ENCODE measurements at regions not wholly inside any gene's neighbourhood (a gene's known extent, or its start where the extent isn't known, plus 50 kb on each side); places are given as distances from the start of the nearest gene placed in this dataset.

DNA sequence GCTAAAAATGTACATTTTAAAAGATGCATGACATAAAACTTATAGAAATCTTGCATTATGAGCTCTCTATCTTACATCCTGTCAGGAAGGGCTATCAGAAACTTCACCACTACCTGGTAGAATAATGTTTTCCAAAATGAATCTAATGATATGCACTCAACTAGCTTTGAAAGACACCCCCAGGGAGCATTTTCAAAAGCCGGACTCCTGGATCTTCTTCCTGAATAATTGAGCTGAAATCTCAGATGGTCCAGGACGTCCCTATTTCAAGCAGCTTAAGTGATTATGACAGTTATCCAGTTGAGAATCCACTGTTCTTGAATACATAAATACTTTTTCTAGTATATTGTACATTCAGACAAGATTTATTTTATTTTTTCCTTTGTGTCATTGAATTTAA, 200.6 kb upstream of the MGAT4C start:
- Mint-ChIP-seq H3K27ac (no peak overlapping the region), H3K9me3 (peaks cover 3% of the 10 kb centered on the region), H3K27me3 (no peaks in the 10 kb centered on the region), H3K36me3 (ENCODE audit: low read depth) (no peaks in the 10 kb centered on the region), H3K4me1 (ENCODE audit: low read depth) (no peaks in the 10 kb centered on the region), H3K4me3 (no peak overlapping the region)
- DNase-seq: no peak
- POLR2A ChIA-PET: no interaction called here
- TF ChIP-seq, protein P1, sequence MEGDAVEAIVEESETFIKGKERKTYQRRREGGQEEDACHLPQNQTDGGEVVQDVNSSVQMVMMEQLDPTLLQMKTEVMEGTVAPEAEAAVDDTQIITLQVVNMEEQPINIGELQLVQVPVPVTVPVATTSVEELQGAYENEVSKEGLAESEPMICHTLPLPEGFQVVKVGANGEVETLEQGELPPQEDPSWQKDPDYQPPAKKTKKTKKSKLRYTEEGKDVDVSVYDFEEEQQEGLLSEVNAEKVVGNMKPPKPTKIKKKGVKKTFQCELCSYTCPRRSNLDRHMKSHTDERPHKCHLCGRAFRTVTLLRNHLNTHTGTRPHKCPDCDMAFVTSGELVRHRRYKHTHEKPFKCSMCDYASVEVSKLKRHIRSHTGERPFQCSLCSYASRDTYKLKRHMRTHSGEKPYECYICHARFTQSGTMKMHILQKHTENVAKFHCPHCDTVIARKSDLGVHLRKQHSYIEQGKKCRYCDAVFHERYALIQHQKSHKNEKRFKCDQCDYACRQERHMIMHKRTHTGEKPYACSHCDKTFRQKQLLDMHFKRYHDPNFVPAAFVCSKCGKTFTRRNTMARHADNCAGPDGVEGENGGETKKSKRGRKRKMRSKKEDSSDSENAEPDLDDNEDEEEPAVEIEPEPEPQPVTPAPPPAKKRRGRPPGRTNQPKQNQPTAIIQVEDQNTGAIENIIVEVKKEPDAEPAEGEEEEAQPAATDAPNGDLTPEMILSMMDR (IDR thresholded peaks at IDR 0.05): no peak
- no peak for ATAC-seq
- intact Hi-C loops (cut with micrococcal nuclease): no loop called here
- CTCF ChIA-PET: no interaction called here

DNA sequence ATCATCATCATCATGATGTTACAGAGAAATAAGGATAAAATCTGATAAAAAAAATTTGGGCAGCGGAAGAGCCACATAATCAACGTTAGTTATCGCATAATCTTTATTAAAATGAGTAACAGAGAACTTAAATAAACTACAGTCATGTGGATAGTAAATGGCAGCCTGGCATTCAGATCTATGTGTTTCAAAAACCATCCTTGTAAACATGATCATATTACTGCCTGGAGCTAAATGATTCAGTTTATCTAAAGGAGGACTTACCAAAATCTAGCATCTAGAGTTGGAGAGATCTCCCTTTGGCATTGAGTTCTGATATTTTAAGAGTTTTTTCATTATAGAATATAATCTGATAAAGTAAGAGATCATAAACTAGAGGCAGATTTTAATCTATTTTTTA, 200.1 kb upstream of the MGAT4C start:
- Mint-ChIP-seq H3K4me3 (no peak overlapping the region), H3K9me3 (peaks cover 3% of the 10 kb centered on the region), H3K27me3 (no peaks in the 10 kb centered on the region), H3K36me3 (ENCODE audit: low read depth) (no peaks in the 10 kb centered on the region), H3K27ac (no peak overlapping the region), H3K4me1 (ENCODE audit: low read depth) (no peaks in the 10 kb centered on the region)
- TF ChIP-seq, protein P1 (IDR thresholded peaks at IDR 0.05): no peak
- ChIA-PET POLR2A (no interaction called here), CTCF (no interaction called here)
- DNase-seq: no peak
- intact Hi-C loops (cut with micrococcal nuclease): no loop called here
- no peak for ATAC-seq

DNA sequence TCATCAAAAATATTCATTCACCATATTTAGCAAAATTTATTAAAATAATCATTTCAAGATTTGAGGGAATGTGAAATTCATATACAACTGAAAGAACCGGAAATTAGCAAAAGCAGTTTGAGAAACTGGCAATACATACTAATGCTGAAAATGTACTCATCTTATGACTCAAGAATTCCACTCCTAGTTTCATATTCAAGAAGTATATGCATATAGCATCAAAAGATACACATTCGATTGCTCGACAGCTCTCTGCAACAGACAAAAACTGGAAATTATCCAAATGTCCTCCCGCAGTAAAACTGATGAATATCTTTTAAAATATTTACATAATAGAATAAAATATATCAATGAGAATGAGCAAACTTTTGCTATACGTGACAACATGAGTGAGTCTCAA, 189.2 kb upstream of the MGAT4C start:
- intact Hi-C loops (cut with micrococcal nuclease): no loop called here
- Mint-ChIP-seq H3K27ac (no peak overlapping the region), H3K4me1 (ENCODE audit: low read depth) (no peaks in the 10 kb centered on the region), H3K36me3 (ENCODE audit: low read depth) (no peaks in the 10 kb centered on the region), H3K4me3 (no peak overlapping the region), H3K27me3 (no peaks in the 10 kb centered on the region), H3K9me3 (peaks cover 9% of the 10 kb centered on the region)
- TF ChIP-seq, protein P1 (IDR thresholded peaks at IDR 0.05): no peak
- POLR2A ChIA-PET: no interaction called here
- CTCF ChIA-PET: no interaction called here
- no peak for DNase-seq
- no peak for ATAC-seq

DNA sequence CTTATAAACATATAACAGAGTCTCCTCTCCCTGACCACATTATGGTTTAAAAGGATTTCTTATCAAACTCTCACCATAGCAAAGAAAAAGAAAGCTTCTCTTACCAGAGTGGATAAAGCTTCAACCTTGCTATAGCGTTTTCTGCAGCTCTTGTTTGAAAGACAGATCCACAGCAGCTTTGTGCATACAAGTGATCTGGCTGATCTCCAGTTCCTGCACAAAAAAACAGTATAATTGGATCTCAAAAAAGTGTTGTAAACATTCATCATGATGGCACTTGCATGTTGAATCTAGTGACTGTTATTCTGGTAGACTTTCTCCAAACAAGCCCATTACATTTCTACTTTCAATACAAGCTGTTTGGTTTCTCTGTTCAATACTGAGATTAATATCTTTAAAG, 178.9 kb upstream of the MGAT4C start:
- ATAC-seq: no peak
- H3K36me3 Mint-ChIP-seq (ENCODE audit: low read depth): no peaks in the 10 kb centered on the region
- POLR2A ChIA-PET: no interaction called here

DNA sequence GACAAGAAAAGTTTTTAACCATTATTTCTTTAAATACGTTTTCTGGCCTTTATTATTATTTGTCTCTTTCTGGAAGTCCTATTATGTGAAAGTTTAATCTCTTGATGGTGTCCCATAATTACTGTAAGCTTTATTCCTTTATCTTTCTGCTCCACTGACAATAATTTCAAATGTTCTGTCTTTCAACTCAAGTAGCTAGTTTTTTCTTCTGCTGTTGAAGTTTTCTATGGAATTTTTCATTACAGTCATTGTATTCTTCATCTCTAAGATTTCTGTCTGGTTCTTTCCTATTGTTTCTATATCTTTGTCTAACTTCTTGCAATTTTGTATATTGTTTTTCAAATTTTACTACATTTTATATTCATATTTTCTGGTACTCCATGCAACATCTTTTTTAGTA, 173.6 kb upstream of the MGAT4C start:
- no peaks in the 10 kb centered on the region for H3K27me3 Mint-ChIP-seq
- ChIA-PET POLR2A (no interaction called here), CTCF (no interaction called here)
- TF ChIP-seq, protein P1 (IDR thresholded peaks at IDR 0.05): no peak
- no peak overlapping the region for H3K4me3 Mint-ChIP-seq
- H3K27ac Mint-ChIP-seq: no peak overlapping the region
- ATAC-seq (no peak), DNase-seq (no peak)
- no peaks in the 10 kb centered on the region for H3K36me3 Mint-ChIP-seq (ENCODE audit: low read depth)
- no peaks in the 10 kb centered on the region for H3K4me1 Mint-ChIP-seq (ENCODE audit: low read depth)
- H3K9me3 Mint-ChIP-seq: peaks cover 21% of the 10 kb centered on the region
- intact Hi-C loops (cut with micrococcal nuclease): no loop called here

More for the DNA sequence above, 178.9 kb upstream of the MGAT4C start:
- peaks cover 5% of the 10 kb centered on the region for H3K9me3 Mint-ChIP-seq
- no peaks in the 10 kb centered on the region for H3K27me3 Mint-ChIP-seq
- H3K4me1 Mint-ChIP-seq (ENCODE audit: low read depth): no peaks in the 10 kb centered on the region
- TF ChIP-seq, protein P1 (IDR thresholded peaks at IDR 0.05): no peak
- intact Hi-C loops (cut with micrococcal nuclease): no loop called here
- H3K4me3 Mint-ChIP-seq: no peak overlapping the region
- CTCF ChIA-PET: no interaction called here
- no peak for DNase-seq
- H3K27ac Mint-ChIP-seq: no peak overlapping the region
